ENCODE measurements at regions not wholly inside any gene's neighbourhood (a gene's known extent, or its start where the extent isn't known, plus 50 kb on each side); places are given as distances from the start of the nearest gene placed in this dataset.
"Not testable (repeated sequence)": the region's sequence is repeated elsewhere in the genome, so short reads cannot be mapped to it uniquely, and the experiment has no call there.

DNA sequence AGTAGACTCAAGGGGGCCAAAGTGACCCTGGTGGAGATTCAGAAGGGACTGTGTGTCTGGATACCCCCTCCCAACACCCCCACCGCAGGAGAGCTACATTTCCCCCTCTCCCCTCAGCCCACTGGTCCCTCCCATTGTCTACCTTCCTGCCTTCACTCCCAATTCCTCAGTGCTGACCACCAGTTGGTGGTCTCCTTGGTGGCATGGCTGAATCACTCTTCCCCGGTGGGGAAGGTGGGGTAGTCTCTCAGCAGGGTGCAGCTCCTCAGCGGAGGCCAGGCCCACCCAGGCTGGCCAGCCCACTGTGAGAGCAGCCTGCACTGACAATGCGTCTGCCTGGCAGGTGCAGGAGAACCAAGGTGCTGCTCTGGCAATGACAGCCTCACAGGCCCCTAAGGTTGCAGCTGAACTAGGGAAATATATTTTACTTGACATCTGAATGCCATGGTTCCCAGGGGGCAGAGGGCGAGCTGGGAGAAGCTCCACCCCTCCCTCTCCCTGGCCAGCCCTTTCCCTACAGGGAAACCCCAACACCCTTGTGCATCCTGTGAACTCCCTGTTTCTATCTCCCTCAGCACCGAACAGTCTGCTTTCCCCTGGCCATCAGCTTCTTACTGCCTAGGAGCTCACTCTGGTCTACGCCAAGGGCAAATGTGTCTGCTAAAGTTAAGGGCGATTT, 62.6 kb upstream of the PAX8 start:
- no peak for DNase-seq

GRCh38 chr2:113337809-113338208, 59.1 kb upstream of the PAX8 start:
- no peak for DNase-seq

GRCh38 chr2:113336040-113336439, 57.3 kb upstream of the PAX8 start:
- not testable (repeated sequence) for DNase-seq

DNA sequence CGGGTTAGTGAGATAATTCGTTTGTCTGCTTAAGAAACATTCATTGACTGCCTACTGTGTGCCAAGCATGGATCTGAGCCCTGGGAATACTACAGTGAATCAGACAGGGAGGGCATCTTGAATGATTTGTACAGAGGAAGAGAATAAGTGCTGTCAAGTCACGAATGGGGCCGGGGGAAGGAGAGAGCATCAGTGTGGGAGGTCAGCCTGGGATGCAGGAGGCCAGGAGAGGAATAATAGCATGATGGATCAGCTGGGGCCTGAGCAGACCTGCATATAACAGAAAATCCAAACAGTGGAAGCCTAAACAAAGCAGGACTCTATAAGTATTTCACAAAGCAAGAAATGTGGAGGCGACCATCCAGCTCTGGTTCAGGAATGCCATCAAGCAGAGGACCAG, 55.4 kb upstream of the PAX8 start:
- no peak for DNase-seq

GRCh38 chr2:113333735-113334134, 55.0 kb upstream of the PAX8 start:
- not testable (repeated sequence) for DNase-seq

GRCh38 chr2:113330060-113330767, 51.5 kb upstream of the PAX8 start:
- peak in 1 of 4 experiments; percentile 19 for DNase-seq

- not testable (repeated sequence) for DNase-seq
These were observed 50.3 kb upstream of the PAX8 start for GRCh38 chr2:113328973-113329372.

DNA sequence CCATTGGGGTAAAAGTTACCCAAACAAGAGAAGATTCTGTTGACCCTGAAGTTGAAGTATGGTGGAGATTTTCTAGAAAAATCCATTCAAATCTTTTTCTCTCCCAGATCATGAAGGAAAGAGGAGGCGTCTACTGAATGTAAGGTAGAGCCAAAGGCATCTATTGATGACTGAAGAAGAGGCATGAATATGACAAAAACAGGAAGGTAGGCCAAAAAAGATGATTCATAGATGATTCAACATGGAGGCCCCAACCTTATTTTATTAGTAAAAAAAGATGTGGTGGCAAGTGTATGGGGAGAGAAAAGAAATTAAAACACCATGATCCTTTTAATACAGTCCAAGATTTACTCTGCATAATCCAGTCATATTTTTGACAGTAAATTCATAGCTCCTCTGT, 49.9 kb upstream of the PAX8 start:
- DNase-seq: not testable (repeated sequence)
